KG1 (cell line): ENCODE measurements at regions not wholly inside any gene's neighbourhood (a gene's known extent, or its start where the extent isn't known, plus 50 kb on each side); places are given as distances from the start of the nearest gene placed in this dataset.

Experiments
- DNase-seq: peaks from one replicate; lab custom pipeline; 2025; lab: John Stamatoyannopoulos, UW

DNA sequence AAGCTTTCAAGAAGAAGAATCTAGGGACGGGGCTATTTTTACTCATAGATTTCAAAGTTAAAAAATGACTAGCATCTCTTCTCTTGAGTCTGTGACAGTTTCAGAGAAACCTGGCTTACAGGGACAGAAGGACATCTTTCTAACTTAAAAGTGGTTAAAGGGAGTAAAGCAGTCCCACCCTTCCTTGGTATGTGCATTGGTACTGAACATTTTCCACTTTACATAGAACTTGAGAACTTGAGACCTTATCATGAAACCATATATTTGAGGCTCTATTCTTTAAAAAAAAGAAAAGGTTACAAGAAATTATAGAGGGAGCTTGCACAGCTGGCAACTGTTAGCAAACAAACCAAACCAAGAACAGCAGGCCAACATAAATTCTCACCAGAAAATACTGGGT is 73.4 kb upstream of the GAREM1 start:
- no peak for DNase-seq

DNA sequence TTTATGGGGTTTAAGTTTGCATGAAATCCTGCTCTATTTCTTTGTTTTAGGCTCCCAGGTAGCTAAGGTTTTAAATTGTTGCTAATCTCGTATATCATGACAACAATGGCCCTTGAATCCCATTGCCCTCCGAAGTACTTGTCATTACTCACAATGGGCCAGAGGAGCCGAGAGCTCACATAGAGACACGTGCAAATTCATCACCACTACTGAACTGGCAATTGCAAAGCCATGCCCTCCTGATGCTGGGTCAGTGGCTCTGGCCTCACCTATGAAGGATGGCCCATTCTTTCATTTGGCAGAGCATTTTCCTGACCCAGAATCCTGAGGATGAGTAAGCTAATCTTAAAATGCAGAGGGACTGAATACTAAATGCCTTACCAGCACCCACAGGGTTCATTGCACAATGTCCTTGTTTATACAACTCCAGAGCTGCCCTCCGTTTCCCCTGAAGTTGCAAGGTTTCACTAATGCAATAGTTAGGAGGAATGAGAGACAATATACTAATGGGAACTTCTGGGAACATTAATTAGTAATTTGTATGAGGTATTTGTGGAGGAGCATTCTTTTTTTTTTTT is 71.6 kb upstream of the GAREM1 start:
- no peak for DNase-seq

DNA sequence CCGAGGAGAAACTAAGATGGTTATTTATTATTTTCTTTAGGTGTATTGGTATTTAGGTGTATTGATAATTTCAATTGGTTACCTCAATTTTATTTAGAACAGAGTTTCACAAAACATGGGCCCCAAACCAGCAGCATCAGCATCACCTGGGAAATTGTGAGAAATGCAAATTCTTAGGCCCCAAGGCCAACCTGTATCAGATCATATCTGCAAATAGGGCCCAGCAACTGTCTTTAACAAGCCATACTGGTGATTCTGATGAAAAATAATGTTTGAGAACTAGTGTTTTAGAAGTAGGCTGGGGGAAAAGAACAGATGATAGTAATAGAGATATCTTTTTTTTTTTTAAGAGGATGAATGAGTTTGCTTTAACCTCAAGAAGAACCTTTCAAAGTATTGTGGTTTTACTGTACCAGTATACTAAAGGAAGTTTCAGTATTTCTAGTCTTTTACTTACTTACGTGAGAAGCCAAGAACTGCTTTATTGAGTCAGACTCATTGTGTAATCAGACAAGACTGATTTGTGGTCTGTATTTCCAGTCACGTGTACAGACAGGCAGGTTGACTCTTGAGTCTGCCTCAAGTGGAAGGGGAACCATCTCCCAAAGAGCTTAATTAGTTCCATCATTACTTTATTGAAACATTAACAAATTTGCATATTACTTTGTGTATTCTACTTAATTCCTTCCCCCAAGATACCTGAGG is 60.4 kb upstream of the GAREM1 start:
- peak; percentile 31 for DNase-seq

DNA sequence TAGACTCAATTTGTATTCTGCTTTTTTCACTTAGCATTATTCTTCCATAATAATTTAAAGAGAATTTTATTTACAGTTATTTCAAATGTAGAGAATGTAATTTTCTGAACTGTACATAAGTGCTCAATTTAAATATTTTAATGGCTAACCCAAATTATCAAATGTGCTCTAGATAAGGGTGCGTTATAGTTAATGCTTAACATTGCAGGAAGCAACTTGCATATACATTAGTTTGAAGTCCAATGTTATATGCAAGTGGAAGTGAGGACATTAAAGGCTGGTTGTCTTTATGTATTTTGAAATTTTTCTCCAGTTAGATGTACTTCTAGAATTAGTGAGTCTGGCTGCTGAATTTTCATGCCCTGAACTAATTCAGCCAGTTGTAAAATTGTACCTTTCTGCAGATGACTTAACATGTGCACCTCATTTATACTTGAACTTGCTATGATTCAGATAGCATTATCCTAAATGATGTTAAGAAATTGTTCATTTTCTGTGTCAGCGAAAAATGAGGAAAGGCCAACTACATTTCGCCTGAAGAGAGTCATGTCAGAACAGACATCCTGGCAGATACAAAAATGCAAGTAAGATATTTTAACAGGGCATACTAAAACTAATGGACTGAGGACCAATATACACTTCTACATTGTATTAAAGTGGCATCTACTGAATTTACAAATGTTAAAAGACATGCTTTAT is 59.2 kb upstream of the GAREM1 start:
- DNase-seq, result no peak

DNA sequence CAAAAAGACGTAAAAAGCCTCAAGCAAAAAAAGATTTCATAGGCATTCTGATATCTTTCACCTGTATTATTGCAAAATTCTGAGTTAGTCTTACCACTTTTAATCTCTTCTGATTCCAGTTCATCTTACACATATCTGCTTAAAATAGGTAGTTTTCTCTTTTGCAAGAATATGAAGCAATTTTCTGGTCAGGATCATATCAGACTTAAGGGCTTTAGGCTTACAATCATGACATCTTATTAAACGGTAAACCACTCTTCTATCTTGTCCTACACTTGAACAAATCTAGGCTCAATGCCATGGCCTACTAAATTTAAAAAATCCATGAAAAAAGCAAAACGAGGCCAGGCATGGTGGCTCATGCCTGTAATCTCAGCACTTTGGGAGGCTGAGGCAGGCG is 50.1 kb upstream of the GAREM1 start:
- no peak for DNase-seq
